GM21529 (cell line): ENCODE measurements at regions not wholly inside any gene's neighbourhood (a gene's known extent, or its start where the extent isn't known, plus 50 kb on each side); places are given as distances from the start of the nearest gene placed in this dataset.

Source experiments
- ATAC-seq: cut with Tn5 transposase; IDR thresholded peaks from one replicate; pipeline ENCODE4 v1.9.1; 2021; ENCODE audit not compliant: unreplicated experiment

DNA sequence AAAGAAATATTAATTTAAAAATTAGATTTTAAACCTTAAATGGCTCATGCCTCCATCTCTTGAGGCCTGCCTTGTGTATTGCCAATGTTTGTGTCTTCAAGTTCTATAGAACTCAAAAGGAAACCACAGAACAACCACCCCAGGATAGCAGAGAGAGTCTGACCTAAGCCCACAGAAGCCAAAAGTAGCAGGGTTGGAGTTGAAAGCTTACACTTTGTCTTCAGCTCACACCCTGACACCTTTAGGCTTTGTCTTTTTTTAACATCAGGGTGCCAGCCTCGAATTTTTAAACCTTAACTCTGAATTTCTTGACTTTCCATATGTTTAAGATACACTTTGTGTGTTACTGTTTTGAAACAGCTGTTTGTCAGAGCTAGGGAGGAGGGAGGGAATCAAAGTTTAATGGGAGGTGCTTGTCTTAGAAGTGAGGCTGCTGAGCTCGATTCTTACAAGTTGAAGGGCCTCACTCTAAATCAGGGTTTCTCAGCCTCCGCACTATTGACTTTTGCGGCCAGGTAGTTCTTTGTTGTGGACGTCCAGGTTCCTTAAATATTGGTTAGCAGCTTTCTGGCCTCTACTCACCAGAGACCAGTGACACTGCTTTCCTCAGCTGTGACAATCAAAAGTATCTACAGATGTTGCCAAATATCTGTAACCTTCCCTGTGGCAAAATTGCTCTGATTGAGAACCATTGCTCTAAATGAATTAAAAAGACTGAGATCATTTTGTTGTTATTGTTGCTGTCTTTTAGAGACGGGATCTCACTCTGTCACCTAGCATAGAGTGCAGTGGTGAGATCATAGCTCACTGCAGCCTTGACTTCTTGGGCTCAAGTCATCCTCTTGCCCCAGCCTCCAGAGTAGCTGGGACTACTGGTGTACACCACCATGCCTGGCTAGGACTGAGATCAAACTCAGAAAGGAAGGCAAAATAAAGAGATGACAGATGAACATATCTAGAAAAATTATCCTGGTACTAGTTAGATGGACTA, 139.2 kb upstream of the EOMES start:
- no peak for ATAC-seq

DNA sequence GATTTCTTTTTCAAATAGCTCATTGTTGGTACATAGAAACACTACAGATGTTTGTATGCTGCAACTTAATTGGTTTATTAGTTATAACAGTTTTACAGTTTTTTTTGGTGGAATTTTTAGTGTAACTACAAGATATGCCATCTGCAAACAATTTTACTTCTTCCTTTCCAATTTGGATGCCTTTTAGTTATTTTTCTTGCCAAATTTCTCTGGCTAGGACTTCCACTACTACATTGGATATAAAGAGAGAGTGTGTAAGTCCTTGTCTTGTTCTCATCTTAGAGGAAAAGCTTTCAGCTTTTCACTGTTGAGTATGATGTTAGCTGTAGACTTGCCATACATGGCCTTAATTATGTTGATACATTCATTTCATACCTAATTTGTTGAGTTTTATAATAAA, 143.6 kb upstream of the EOMES start:
- no peak for ATAC-seq

DNA sequence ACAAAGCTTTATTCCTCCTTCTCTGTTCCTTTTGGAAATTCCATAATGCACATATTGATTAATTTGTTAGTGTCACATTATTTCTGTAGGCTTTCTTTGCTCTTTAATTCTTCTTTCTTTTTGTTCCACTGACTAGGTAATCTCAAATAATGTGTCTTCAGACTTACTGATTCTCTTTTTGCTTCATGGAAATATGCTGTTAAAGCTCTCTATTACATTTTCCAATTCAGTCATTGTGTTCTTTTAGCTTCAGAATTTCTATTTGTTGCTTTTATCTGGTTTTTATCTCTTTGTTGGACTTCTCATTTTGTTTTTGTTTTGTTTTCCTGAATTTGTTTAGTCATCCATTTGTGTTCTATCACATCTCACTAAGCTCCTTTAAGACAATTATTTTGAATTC, 147.0 kb upstream of the EOMES start:
- no peak for ATAC-seq

DNA sequence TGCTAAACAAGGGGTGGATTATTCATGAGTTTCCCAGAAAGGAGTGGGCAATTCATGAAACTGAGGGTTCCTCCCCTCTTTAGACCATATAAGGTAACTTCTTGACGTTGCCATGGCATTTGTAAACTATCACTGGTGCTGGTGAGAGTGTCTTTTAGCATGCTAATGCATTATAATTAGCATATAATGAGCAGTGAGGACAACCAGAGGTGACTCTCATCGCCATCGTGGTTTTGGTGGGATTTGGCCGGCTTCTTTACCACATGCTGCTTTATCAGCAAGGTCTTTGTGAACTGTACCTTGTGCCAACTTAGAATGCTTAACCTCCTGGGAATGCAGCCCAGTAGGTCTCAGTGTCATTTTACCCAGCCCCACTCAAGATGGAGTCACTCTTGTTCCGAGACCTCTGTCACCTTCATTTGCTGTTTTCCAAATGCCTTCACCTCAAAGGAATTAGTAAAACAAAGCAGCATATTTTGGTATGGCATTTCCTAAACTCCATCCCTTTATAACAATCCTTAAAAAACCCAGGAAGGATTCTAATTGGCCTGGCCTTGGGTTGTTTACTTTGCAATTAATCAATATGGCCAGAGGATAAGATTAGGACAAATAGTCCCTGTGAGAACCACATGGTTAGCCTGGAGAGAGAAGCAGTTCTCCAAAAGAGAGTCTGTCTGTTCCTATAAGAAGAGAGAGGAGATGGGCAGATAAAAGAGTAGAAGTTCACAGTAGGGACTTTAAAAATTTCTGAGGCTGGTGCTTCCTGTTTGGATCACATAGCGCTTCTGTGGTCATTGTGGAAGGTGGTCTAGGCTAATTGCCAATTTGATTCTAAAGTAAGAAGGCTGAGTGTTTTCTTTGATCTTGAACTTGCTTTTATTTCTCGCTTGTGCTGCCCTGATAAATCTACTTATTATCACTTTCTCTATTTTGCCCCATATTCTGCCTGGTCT, 155.2 kb upstream of the EOMES start:
- no peak for ATAC-seq

DNA sequence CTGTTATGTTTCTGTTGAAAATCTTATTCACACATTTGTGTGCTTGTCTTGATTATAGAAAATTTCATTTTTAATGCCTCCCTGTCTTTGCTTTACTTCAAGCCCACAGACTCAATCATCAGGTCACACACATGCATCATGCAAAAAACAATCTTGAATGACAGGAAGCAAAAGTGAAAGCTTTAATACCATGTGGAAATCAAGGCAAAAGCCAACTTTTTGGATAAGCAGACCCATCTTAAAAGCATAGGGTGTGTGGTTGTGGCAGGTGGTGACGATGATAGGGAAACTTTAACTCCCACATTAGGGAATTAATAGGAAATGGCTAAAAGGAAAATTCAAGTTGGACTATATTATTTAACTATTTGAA, 155.9 kb upstream of the EOMES start:
- no peak for ATAC-seq

DNA sequence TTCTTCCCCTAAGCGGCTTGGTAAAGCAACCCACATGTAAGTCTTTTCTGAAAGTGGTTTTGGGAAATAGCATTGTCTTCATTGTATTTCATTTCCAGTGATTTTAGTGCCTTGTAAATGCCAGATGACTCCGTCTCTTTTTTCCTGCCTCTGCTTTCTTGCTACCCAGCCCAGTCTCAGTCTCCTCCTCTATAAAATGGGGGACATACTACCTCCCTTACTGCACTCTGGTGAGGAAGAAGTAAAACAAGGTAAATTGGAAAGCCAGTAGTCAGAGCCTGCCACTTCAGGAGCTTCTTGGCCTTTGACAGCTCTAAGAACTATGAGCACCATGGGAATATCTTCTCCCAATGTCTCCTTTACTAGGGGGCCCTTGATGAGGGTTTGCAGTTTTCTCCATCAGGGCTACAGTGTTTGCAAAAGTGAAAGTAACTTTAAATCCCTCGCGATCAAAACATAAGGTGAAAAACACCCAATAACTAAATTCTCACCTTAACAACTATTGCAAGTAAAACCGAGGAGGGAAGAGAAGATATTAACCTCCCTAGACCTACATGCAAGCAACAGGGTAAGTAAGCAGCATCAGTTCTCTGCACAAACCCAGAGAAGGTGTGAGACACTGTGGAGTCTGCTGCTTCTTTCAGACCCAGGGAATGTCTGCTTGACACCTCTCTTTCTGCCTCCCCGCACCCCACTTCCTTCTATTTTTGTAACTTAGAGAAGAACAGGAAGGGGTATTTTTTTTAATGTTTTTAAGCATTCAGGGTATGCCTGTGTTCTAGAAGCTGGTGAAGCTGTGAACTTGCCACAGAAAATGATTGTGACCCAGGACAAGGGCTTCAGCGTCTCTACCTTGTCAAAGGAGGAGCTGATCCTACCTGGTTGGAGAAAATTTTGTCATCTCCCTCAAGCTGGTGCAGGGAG, 159.1 kb upstream of the EOMES start:
- ATAC-seq: no peak

GRCh38 chr3:27883266-27883665, 161.1 kb upstream of the EOMES start:
- ATAC-seq: no peak

DNA sequence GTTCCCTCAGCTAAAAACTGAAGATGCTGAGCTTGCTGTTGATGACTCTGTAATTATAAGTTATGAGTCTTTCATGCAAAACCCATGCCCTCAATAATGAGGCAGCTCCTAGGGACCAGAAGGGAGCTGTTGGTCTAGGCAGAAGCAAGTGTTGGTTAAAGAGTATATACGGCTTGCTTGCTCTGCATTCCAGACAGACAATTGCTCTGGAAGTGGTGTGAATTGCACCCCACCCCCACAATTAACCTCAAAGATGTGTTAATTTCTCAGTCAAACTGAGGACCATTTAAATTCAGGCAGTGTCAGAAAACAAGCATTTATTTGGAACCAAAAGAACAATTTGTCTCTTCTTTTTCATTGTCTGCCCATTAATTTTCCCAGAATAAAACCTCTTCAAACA, 163.5 kb upstream of the EOMES start:
- no peak for ATAC-seq

DNA sequence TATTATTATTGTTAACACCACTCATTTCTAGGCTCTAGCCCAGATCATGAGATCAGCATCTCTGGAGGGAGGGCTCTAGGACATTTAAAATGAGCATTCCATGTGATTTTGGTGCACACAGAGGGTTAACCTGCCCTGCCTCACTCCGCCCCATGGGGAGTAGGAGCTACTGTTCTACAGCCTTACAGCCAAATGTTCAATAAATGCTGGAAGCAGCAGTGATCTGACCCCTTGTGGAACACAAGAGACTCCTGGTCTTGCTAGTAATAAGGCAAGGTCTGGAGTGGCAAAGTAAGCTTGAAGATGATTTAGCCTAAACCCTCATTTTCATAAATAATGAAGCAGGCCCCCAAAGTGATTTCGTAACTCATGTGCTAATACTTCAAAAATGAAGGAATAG, 166.4 kb upstream of the EOMES start:
- no peak for ATAC-seq

GRCh38 chr3:27889745-27890144, 167.6 kb upstream of the EOMES start:
- ATAC-seq: no peak

DNA sequence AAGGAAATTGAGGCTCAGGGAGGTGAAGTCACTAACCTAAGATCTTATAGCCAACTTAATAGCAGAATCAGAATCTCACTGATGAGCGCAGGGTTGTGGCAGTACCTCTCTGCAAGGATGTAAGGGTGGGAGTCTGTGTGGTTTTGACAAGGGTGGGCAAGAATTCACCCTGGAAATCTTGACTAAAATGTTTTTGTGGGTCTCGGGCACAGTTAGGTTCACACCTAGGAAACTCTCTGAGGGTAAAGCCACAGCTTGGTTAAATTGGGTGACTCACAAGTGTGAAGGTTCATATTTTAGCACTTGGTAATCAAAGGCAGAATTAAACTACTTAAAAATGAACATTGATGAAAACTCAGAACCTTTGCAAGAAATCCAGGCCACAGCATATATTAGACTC, 178.2 kb upstream of the EOMES start:
- ATAC-seq: no peak

DNA sequence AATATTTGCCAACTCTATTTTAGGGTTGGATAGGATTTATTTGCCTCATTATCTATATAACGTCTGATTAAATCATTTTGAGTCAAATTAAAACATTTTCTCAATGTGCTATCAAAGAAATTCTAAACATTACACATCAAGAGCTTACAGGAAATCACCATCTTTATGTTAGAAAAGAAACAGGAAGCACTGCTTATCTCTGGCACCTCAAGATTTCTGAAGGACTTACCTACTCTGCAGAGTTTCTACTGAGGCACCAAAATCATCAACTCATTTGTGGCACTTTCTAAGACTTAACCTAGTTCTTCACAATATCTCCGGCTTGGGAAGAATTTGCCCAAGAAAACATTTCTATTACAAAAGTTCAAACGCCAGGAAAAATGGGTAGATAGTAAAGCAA, 181.3 kb upstream of the EOMES start:
- no peak for ATAC-seq

- no peak for ATAC-seq
These were observed 183.5 kb upstream of the EOMES start for GRCh38 chr3:27905625-27906024.

DNA sequence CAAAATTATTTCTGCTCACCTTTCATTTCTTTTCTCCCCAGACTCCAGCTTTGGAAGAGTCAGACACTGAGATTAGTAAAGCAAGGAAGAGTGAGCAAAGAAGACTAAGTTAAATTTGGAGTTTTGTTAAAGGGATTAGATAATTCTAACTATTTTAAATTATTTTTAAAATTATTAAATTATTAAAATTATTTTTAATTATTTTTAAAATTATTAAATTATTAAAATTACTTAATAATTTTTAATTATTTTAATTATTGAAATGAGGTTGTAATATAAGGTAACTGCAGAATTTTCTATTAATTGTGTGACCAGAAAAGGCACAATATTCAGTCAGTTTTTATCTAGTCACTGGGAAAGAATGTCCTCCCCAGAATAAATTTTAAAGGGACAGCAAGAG, 185.0 kb upstream of the EOMES start:
- ATAC-seq: no peak

DNA sequence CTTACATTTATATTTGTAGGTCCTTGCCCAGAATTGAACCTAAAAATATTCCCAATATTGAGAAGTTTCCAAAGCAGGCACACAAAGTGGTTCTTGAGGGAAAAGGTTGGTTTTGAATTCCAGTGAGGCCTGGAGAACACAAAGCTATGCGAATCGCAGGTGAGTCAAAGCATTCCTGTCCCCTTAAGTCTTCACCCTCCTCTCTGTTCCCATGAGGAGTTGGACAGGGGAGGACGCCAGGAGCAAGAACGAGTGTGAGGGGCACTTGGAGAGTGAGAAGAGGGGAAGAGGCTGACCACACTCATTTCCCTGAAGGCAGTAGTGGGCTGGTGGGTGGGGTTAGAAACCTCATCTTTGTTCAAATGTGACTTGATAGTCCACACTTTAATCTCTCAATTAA, 185.8 kb upstream of the EOMES start:
- ATAC-seq: no peak

DNA sequence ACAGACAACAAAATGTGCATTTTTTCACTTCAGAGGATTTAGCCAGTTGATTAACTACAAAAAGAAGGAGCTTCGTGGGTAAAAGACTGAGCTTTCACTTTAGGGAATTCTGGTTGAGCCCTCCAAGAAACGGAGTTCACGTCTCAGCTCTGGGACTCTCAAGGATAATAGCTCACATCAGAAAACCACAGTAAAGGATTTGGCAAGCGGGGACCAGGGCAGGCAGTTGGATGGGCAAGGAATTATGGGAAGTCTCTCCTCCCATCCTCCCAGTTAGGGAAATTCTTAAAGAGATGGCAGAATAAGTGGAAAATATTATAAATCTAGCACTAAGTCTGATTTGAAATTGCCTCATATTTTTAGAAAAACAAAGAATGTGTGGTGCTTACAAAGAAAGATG, 188.3 kb upstream of the EOMES start:
- no peak for ATAC-seq

DNA sequence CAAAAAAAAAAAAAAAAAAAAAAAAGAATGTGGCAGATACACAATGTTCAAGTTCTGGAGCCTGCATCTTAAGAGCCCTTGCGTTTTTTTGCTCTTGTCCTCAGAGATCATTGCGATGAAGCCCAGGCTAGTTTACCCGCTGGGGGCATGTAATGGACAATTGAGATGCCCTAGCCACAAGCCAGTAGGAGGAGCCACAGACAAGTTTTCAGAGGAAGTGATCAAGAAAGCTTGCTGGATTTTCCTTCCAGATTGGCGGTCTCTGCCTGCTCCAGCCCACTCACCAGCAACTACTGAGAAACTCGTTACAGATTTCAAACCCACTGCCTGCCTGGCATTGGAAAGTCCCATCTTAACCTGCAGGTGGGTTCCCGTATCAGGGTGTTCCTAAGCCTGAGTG, 192.1 kb upstream of the EOMES start:
- no peak for ATAC-seq

- ATAC-seq: no peak
These were observed 201.4 kb upstream of the EOMES start for GRCh38 chr3:27923349-27924068.

DNA sequence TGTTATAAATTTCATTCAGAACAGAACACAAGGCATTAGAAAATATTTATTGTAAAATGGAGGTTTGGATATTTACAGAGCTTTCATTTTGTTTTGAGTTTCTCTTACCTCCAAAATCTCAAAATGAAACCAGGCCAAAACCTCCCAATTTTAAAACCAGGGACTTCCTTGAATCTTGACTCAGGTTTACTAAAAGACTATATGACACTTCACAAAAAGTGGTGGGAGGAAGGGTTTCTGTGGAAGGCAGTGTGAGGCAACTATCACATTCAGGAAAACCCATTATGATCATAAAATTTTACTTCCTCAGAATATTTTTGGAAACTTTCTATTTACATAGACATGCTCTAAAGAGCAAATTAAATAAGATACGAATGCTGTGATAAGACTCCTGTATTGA, 205.8 kb upstream of the EOMES start:
- ATAC-seq: peak; percentile 45

DNA sequence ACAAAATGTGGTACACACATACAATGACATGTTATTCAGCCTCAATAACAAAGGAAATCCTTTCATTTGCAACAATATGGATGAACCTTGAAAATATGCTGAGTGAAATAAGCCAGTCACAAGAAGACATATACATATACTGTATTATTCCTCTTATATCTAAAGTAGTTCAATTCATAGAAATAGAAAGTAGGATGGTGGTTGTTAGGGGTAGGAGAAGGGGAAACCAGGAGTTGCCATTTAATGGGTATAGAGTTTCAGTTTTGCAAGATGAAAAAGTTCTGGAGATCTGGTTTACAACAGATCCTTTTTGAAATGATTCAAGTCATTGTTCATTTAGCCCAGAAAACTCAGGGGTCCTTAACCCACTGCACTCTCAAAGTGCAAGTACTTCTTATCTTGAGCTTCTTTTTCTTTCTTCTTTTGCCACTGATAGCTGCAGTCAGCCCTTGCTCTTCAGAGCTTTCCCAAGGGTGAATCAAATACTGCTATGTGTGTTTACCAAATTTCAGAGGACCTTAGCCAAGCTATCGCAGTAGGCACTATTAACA, 208.0 kb upstream of the EOMES start:
- ATAC-seq: no peak
